Uterus (tissue), 3 donors: ENCODE measurements at regions not wholly inside any gene's neighbourhood (a gene's known extent, or its start where the extent isn't known, plus 50 kb on each side); places are given as distances from the start of the nearest gene placed in this dataset.

Experiments
- DNase-seq, 2 donors: peaks; one replicate each; pipeline ENCODE4 v3.0.0-alpha.2; 2019 to 2020
- H3K27ac ChIP-seq, 2 donors: fragments of 200-600 bp; sonication (generic); 1 replicate in 1 of 2; 2 replicates in 1 of 2; pipeline ENCODE4 v1.5.1; 2016 to 2018
- H3K27me3 ChIP-seq, 2 donors: fragments of 200-600 bp; sonication (generic); one replicate each; pipeline ENCODE4 v1.5.1; 2018 to 2019; ENCODE audit warnings: control low read depth in 1 of 2
- H3K36me3 ChIP-seq, 2 donors: fragments of 200-600 bp; sonication (generic); one replicate each; pipeline ENCODE4 v1.5.1; 2019; ENCODE audit warnings: control low read depth in 1 of 2
- H3K4me1 ChIP-seq, 2 donors: fragments of 200-600 bp; sonication (generic); one replicate each; pipeline ENCODE4 v1.5.1; 2018 to 2019; ENCODE audit warnings: control low read depth in 1 of 2
- H3K4me3 ChIP-seq, 2 donors: fragments of 200-600 bp; sonication (generic); 1 replicate in 1 of 2; 2 replicates in 1 of 2; pipeline ENCODE4 v1.5.1; 2018 to 2019; ENCODE audit warnings: mild to moderate bottlenecking in 1 of 2
- H3K9me3 ChIP-seq, 2 donors: fragments of 200-600 bp; sonication (generic); one replicate each; pipeline ENCODE4 v1.5.1; 2019; ENCODE audit warnings: control low read depth in 1 of 2
- CTCF ChIP-seq, 4 experiments: fragments of 200-600 bp in 2 of 4; fragments of 450-650 bp in 2 of 4; sonication (generic) in 2 of 4; IDR thresholded peaks; one replicate each; pipeline ENCODE4 v1.5.1; 2016 to 2019; ENCODE audit warnings: antibody characterized with exemption in 4 of 4, mild to moderate bottlenecking in 2 of 4, moderate library complexity in 1 of 4
- POLR2A ChIP-seq, 2 donors: fragments of 450-650 bp; IDR thresholded peaks; one replicate each; pipeline ENCODE4 v1.6.1; 2016; ENCODE audit warnings: antibody characterized with exemption in 2 of 2, mild to moderate bottlenecking in 1 of 2, moderate library complexity in 1 of 2
- intact Hi-C: fragments of 100-400 bp; cut with DNase I; formaldehyde crosslinking; loops from one replicate; pipeline ENCODE4 v1.15.1; 2023; ENCODE audit warnings: low total_unique reads
- donor health status: DM: yes; HTN: yes; CAD: no.

- no peaks in the 10 kb centered on the region for H3K27me3 ChIP-seq
- H3K9me3 ChIP-seq, result no peaks in the 10 kb centered on the region
- TF ChIP-seq CTCF (IDR thresholded peaks at IDR 0.05) (no peak), POLR2A (IDR thresholded peaks at IDR 0.05) (no peak)
- H3K4me3 ChIP-seq, result no peak overlapping the region
- DNase-seq, result no peak
- intact Hi-C loops, result no loop called here
- H3K36me3 ChIP-seq, result no peaks in the 10 kb centered on the region
- no peak overlapping the region for H3K27ac ChIP-seq
- H3K4me1 ChIP-seq, result no peaks in the 10 kb centered on the region
These were observed 118.3 kb downstream of the RPRM start for GRCh38 chr2:153360239-153360638.

- Histone ChIP-seq H3K9me3 (no peaks in the 10 kb centered on the region), H3K4me3 (no peak overlapping the region), H3K4me1 (no peaks in the 10 kb centered on the region), H3K27ac (peak overlapping the region; percentile 28 to 52), H3K36me3 (no peaks in the 10 kb centered on the region), H3K27me3 (no peaks in the 10 kb centered on the region)
- intact Hi-C loops, result no loop called here
- TF ChIP-seq CTCF (IDR thresholded peaks at IDR 0.05) (no peak), POLR2A (IDR thresholded peaks at IDR 0.05) (no peak)
- no peak for DNase-seq
These were observed 124.2 kb downstream of the RPRM start for GRCh38 chr2:153354377-153354776.

GRCh38 chr2:153349603-153350002 lies 129.0 kb downstream of the RPRM start:
- intact Hi-C loops, result no loop called here
- Histone ChIP-seq H3K4me1 (no peaks in the 10 kb centered on the region), H3K9me3 (no peaks in the 10 kb centered on the region), H3K27me3 (no peaks in the 10 kb centered on the region), H3K36me3 (no peaks in the 10 kb centered on the region), H3K4me3 (no peak overlapping the region), H3K27ac (no peak overlapping the region)
- no peak for DNase-seq
- TF ChIP-seq POLR2A (IDR thresholded peaks at IDR 0.05) (no peak), CTCF (IDR thresholded peaks at IDR 0.05) (no peak)

- intact Hi-C loops, result no loop called here
- no peak overlapping the region for H3K27ac ChIP-seq
These were observed 130.6 kb downstream of the RPRM start for GRCh38 chr2:153347818-153348495.

GRCh38 chr2:153320879-153321278 lies 157.7 kb downstream of the RPRM start:
- TF ChIP-seq CTCF (IDR thresholded peaks at IDR 0.05) (no peak), POLR2A (IDR thresholded peaks at IDR 0.05) (no peak)
- Histone ChIP-seq H3K9me3 (no peaks in the 10 kb centered on the region), H3K27me3 (no peaks in the 10 kb centered on the region), H3K4me3 (no peak overlapping the region), H3K36me3 (no peaks in the 10 kb centered on the region), H3K27ac (peak overlapping the region; percentile 39 to 43), H3K4me1 (peaks cover 0 to 7% of the 10 kb centered on the region in 2 donors)
- no peak for DNase-seq
- intact Hi-C loops, result no loop called here

More at GRCh38 chr2:153347818-153348495, 130.6 kb downstream of the RPRM start:
- no peaks in the 10 kb centered on the region for H3K9me3 ChIP-seq
- no peak for DNase-seq
- no peak for TF ChIP-seq CTCF (IDR thresholded peaks at IDR 0.05)
- TF ChIP-seq POLR2A (IDR thresholded peaks at IDR 0.05), result no peak
- no peaks in the 10 kb centered on the region for H3K4me1 ChIP-seq
- H3K27me3 ChIP-seq, result no peaks in the 10 kb centered on the region
- no peaks in the 10 kb centered on the region for H3K36me3 ChIP-seq
- H3K4me3 ChIP-seq, result no peak overlapping the region
